SU-DHL-6 (cell line): ENCODE measurements at regions not wholly inside any gene's neighbourhood (a gene's known extent, or its start where the extent isn't known, plus 50 kb on each side); places are given as distances from the start of the nearest gene placed in this dataset.

Source experiments
- CTCF ChIP-seq: fragments of 200-600 bp; sonication (generic); IDR thresholded peaks from one replicate; pipeline ENCODE4 v1.5.1; 2017; ENCODE audit warnings: antibody characterized with exemption, mild to moderate bottlenecking, low read length, moderate library complexity; ENCODE audit not compliant: insufficient read depth, poor library complexity, severe bottlenecking
- EZH2phosphoT487 ChIP-seq: fragments of 200-600 bp; sonication (generic), shearing (Covaris generic); conservative IDR thresholded peaks from 2 replicates; pipeline ENCODE4 v1.6.1; 2018; ENCODE audit warnings: mild to moderate bottlenecking, antibody characterized with exemption, low read length, moderate library complexity, mixed read lengths

DNA sequence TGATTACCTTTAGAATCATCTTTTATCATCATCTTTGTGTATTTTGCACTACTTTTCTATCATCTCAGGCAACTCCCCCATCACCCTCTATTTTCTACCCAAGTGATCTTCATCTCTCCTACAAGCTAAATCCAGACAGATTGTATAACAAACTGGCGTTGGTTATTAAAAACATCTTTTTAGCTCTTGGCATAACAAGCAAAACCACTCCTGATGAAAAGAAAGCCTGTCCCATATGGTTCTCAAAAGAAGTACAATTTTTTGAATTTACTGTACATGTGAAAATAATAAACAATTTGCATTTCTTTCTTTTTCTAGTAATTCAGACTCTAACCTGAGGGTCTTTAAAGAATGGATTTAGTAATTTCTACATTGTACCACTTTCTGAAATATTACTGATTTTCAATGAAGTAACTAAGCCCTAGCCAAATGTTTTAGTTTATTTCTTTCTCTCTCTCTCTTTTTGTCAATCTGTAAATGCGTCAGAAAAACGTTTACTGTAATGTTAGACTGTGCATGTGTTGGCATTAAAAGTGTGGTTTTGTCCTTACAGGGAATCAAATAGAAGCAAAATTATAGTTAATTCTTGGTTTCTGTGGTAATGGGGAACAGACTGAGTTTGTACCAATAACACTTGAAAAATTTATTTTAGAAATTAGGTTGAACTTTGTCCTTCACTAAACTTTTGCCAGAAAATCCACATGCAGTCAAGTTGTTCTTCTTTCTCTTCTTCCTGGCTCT, 52.5 kb upstream of the RPS23 start:
- TF ChIP-seq CTCF (no peak), EZH2phosphoT487 (no peak)
